BJ (cell line): ENCODE measurements at regions not wholly inside any gene's neighbourhood (a gene's known extent, or its start where the extent isn't known, plus 50 kb on each side); places are given as distances from the start of the nearest gene placed in this dataset.
"Not testable (repeated sequence)": the region's sequence is repeated elsewhere in the genome, so short reads cannot be mapped to it uniquely, and the experiment has no call there.

ENCODE experiments used
- CTCF ChIA-PET: fragments of 350-600 bp; formaldehyde crosslinking; extraction: SDS; loops from one replicate; lab custom pipeline; 2021; ENCODE audit warnings: antibody characterized with exemption, inconsistent platforms; lab: Yijun Ruan, JAX
- POLR2A ChIA-PET: fragments of 300-600 bp; sonication (Branson Sonifier 250); formaldehyde crosslinking; extraction: SDS; loops from one replicate; lab custom pipeline; 2021; ENCODE audit warnings: antibody characterized with exemption; lab: Charles Lee
- DNase-seq: peaks from one replicate; pipeline ENCODE4 v3.0.0-alpha.2; 2011; ENCODE audit warnings: low read depth
- H3K27me3 ChIP-seq: 2 replicates; pipeline ENCODE4 v1.6.0; 2011; ENCODE audit warnings: low read length; ENCODE audit not compliant: control insufficient read depth, insufficient read depth
- H3K36me3 ChIP-seq: 2 replicates; pipeline ENCODE4 v1.5.1; 2011; ENCODE audit warnings: low read length; ENCODE audit not compliant: control insufficient read depth, insufficient read depth
- H3K4me3 ChIP-seq: 2 replicates; pipeline ENCODE4 v1.5.1; 2011; ENCODE audit warnings: low read depth, mild to moderate bottlenecking, control low read depth, low read length
- TF ChIP-seq, protein P1 (sequence below): IDR thresholded peaks from 2 replicates; pipeline ENCODE4 v1.5.1; 2011; ENCODE audit warnings: low read depth, mild to moderate bottlenecking, control low read depth, inconsistent platforms, low read length, moderate library complexity; ENCODE audit not compliant: insufficient read depth

DNA sequence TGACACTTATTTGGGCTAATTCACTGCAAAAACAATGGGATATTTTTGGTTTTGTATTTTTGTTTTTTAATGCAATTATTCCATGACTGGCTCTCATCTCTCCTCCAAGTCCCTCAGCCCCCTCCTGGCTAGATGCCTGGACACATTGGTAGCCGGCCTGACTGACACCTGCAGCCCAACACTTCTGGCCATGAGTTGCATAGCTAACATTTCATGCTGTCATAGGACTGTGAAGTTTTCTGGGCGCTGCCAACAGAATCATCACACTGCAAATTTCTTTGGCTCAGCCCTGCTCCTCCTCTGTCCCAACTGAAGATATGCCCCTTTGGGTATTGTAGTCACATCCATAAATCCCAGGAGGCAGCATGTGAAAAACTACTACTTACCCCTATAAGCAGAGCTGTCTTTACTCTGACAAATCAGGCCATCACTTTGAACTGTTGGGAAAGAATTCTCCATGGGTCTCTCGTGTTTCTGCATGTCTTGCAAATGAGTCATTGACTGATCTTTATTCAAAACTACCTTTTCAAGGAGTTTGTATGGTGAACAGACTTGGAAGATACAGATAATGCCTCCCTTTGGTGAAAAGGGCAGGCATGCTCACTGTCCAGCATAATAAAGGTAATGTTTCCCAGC lies 126.7 kb upstream of the LGR5 start:
- H3K36me3 ChIP-seq = no peaks in the 10 kb centered on the region
- ChIA-PET CTCF (no interaction called here), POLR2A (no interaction called here)
- H3K4me3 ChIP-seq = no peak overlapping the region
- no peak for DNase-seq
- TF ChIP-seq, protein P1, sequence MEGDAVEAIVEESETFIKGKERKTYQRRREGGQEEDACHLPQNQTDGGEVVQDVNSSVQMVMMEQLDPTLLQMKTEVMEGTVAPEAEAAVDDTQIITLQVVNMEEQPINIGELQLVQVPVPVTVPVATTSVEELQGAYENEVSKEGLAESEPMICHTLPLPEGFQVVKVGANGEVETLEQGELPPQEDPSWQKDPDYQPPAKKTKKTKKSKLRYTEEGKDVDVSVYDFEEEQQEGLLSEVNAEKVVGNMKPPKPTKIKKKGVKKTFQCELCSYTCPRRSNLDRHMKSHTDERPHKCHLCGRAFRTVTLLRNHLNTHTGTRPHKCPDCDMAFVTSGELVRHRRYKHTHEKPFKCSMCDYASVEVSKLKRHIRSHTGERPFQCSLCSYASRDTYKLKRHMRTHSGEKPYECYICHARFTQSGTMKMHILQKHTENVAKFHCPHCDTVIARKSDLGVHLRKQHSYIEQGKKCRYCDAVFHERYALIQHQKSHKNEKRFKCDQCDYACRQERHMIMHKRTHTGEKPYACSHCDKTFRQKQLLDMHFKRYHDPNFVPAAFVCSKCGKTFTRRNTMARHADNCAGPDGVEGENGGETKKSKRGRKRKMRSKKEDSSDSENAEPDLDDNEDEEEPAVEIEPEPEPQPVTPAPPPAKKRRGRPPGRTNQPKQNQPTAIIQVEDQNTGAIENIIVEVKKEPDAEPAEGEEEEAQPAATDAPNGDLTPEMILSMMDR = no peak
- no peaks in the 10 kb centered on the region for H3K27me3 ChIP-seq

DNA sequence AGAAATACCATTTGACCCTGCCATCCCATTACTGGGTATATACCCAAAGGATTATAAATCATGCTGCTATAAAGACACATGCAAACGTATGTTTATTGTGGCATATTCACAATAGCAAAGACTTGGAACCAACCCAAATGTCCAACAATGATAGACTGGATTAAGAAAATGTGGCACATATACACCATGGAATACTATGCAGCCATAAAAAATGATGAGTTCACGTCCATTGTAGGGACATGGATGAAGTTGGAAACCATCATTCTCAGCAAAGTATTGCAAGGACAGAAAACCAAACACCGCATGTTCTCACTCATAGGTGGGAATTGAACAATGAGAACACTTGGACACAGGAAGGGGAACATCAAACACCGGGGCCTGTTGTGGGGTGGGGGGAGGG lies 128.0 kb upstream of the LGR5 start:
- POLR2A ChIA-PET = not testable (repeated sequence)

DNA sequence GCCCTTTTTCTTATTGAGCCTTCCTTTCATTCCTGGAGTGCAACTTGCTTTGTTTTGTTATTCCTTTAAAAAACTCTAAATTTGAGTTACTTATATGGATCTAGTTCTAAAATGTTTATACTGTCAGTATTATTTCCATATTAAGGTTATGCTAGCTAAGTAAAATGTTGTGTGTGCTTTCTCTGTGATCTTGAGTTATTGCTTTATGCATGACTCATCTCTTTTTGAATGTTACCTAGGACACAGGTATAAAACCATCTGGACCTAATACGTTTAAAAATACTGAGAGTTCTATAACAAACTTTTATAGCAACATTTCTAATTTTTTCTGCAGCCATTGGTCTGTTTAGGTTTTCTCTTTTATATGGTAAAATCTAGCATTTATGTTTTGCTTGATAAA lies 132.8 kb upstream of the LGR5 start:
- POLR2A ChIA-PET = no interaction called here
- DNase-seq = no peak
- no peaks in the 10 kb centered on the region for H3K36me3 ChIP-seq
- TF ChIP-seq, protein P1 = no peak
- CTCF ChIA-PET = no interaction called here
- no peaks in the 10 kb centered on the region for H3K27me3 ChIP-seq
- no peak overlapping the region for H3K4me3 ChIP-seq

More for the DNA sequence above, 128.0 kb upstream of the LGR5 start:
- H3K27me3 ChIP-seq, H3K36me3 ChIP-seq, H3K4me3 ChIP-seq, CTCF ChIA-PET, DNase-seq: not testable (repeated sequence)

DNA sequence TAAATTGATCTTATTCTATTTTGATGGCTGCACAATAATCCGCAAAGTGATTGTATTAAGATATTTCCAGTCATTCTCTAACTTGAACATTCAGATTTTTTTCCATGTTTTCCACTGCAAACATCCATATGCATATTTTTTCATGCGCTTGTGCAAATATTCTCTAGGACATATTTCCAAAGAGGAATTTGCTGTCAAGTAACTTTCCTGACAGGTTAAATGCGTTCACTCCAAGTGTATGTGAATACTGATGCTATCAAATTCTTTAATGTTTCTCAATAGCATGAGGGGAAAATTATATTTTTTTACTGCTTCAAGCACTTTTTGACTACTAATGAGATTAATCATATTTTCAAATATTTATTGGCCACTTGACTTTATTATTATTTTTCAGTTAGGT lies 135.3 kb upstream of the LGR5 start:
- CTCF ChIA-PET = no interaction called here
- TF ChIP-seq, protein P1 = no peak
- H3K36me3 ChIP-seq = no peaks in the 10 kb centered on the region
- no peak overlapping the region for H3K4me3 ChIP-seq
- no peaks in the 10 kb centered on the region for H3K27me3 ChIP-seq
- no peak for DNase-seq
- POLR2A ChIA-PET = no interaction called here

DNA sequence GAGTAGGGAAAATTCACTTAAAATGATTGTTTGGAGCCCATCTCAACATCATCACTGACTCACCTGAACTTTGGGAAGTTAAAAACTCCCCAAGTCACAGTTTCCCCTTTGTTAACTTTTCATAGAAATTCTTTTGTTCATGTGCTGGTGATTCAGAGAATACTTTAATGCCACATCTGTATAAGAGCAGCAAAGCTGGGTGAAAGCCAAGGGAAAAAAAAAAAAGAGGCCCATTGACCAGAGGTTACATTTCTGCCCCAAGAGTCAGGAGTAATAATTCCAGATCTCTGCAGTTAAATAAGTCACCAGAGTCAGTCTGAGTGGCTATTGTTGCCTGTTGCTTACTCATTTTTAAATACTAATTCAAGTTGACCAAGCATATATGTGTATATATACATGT lies 136.4 kb upstream of the LGR5 start:
- DNase-seq = no peak
- TF ChIP-seq, protein P1 = no peak
- CTCF ChIA-PET = interaction anchor here (0.6 kb wide), 2 partner anchors 9 to 218 kb away, joined by 3 to 5 read pairs; no protein-coding TSS in a partner anchor

More for the DNA sequence above, 136.4 kb upstream of the LGR5 start:
- H3K4me3 ChIP-seq = no peak overlapping the region
- POLR2A ChIA-PET = no interaction called here
- no peaks in the 10 kb centered on the region for H3K27me3 ChIP-seq
- H3K36me3 ChIP-seq = no peaks in the 10 kb centered on the region
